ENCODE measurements at regions not wholly inside any gene's neighbourhood (a gene's known extent, or its start where the extent isn't known, plus 50 kb on each side); places are given as distances from the start of the nearest gene placed in this dataset.

GRCh38 chr3:176623468-176624150, 573.7 kb downstream of the TBL1XR1 start:
- H3K4me1 ChIP-seq (ENCODE audit: control insufficient read depth, extremely low read depth, insufficient read depth, low read length): no peaks in the 10 kb centered on the region
- H4K20me1 ChIP-seq (ENCODE audit: control insufficient read depth, extremely low read depth, insufficient read depth, low read length): no peaks in the 10 kb centered on the region
- H3K79me2 ChIP-seq (ENCODE audit: control insufficient read depth, insufficient read depth, low read length): no peaks in the 10 kb centered on the region
- FAIRE-seq: no peak
- H3K9me1 ChIP-seq (ENCODE audit: control insufficient read depth, extremely low read depth, insufficient read depth, low read length): no peaks in the 10 kb centered on the region
- TF ChIP-seq EZH2 (IDR thresholded peaks at IDR 0.05; ENCODE audit: low read length): no peak
- no peak overlapping the region for H3K4me2 ChIP-seq (ENCODE audit: control insufficient read depth, extremely low read depth, insufficient read depth, low read depth, low read length)
- no peak overlapping the region for H2AFZ ChIP-seq (ENCODE audit: control insufficient read depth, low read length)
- H3K27ac ChIP-seq (ENCODE audit: control insufficient read depth, insufficient read depth, low read length): no peak overlapping the region
- no peaks in the 10 kb centered on the region for H3K9me3 ChIP-seq (ENCODE audit: control insufficient read depth, low read depth, low read length)
- H3K27me3 ChIP-seq (ENCODE audit: control insufficient read depth, extremely low read depth, insufficient read depth, low read length): no peaks in the 10 kb centered on the region
- H3K9ac ChIP-seq (ENCODE audit: control insufficient read depth, extremely low read depth, insufficient read depth, low read length): no peak overlapping the region
- H3K4me3 ChIP-seq (ENCODE audit: control insufficient read depth in 2 of 3, extremely low read depth in 1 of 3, insufficient read depth in 2 of 3, low read depth in 1 of 3, low read length in 3 of 3): no peak overlapping the region
- DNase-seq (ENCODE audit: low read depth, low spot score): no peak
- H3K36me3 ChIP-seq (ENCODE audit: control insufficient read depth in 2 of 2, extremely low read depth in 1 of 2, insufficient read depth in 2 of 2, low read length in 2 of 2): no peaks in the 10 kb centered on the region
- dilution Hi-C loops (cut with MboI; ENCODE audit: extremely low pct_ligation_motif_present, low sequenced_read_pairs): no loop called here

- dilution Hi-C loops (cut with MboI; ENCODE audit: extremely low pct_ligation_motif_present, low sequenced_read_pairs): no loop called here
- no peak overlapping the region for H3K4me3 ChIP-seq (ENCODE audit: control insufficient read depth in 2 of 3, extremely low read depth in 1 of 3, insufficient read depth in 2 of 3, low read depth in 1 of 3, low read length in 3 of 3)
- no peak for TF ChIP-seq EZH2 (IDR thresholded peaks at IDR 0.05; ENCODE audit: low read length)
- TF ChIP-seq, protein P1, sequence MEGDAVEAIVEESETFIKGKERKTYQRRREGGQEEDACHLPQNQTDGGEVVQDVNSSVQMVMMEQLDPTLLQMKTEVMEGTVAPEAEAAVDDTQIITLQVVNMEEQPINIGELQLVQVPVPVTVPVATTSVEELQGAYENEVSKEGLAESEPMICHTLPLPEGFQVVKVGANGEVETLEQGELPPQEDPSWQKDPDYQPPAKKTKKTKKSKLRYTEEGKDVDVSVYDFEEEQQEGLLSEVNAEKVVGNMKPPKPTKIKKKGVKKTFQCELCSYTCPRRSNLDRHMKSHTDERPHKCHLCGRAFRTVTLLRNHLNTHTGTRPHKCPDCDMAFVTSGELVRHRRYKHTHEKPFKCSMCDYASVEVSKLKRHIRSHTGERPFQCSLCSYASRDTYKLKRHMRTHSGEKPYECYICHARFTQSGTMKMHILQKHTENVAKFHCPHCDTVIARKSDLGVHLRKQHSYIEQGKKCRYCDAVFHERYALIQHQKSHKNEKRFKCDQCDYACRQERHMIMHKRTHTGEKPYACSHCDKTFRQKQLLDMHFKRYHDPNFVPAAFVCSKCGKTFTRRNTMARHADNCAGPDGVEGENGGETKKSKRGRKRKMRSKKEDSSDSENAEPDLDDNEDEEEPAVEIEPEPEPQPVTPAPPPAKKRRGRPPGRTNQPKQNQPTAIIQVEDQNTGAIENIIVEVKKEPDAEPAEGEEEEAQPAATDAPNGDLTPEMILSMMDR (optimal IDR thresholded peaks at IDR 0.05 in 1 of 3, IDR thresholded peaks at IDR 0.05 in 1 of 3, conservative IDR thresholded peaks at IDR 0.05 in 1 of 3; ENCODE audit: extremely low read depth in 1 of 3, insufficient read depth in 2 of 3, low read length in 3 of 3): no peak
- DNase-seq (ENCODE audit: low read depth, low spot score): no peak
- H4K20me1 ChIP-seq (ENCODE audit: control insufficient read depth, extremely low read depth, insufficient read depth, low read length): no peaks in the 10 kb centered on the region
- H3K4me2 ChIP-seq (ENCODE audit: control insufficient read depth, extremely low read depth, insufficient read depth, low read depth, low read length): no peak overlapping the region
- H3K79me2 ChIP-seq (ENCODE audit: control insufficient read depth, insufficient read depth, low read length): no peaks in the 10 kb centered on the region
- no peaks in the 10 kb centered on the region for H3K9me3 ChIP-seq (ENCODE audit: control insufficient read depth, low read depth, low read length)
- no peaks in the 10 kb centered on the region for H3K4me1 ChIP-seq (ENCODE audit: control insufficient read depth, extremely low read depth, insufficient read depth, low read length)
- no peaks in the 10 kb centered on the region for H3K9me1 ChIP-seq (ENCODE audit: control insufficient read depth, extremely low read depth, insufficient read depth, low read length)
- H3K27me3 ChIP-seq (ENCODE audit: control insufficient read depth, extremely low read depth, insufficient read depth, low read length): no peaks in the 10 kb centered on the region
- no peak overlapping the region for H3K27ac ChIP-seq (ENCODE audit: control insufficient read depth, insufficient read depth, low read length)
- no peak for FAIRE-seq
- no peak overlapping the region for H3K9ac ChIP-seq (ENCODE audit: control insufficient read depth, extremely low read depth, insufficient read depth, low read length)
- no peaks in the 10 kb centered on the region for H3K36me3 ChIP-seq (ENCODE audit: control insufficient read depth in 2 of 2, extremely low read depth in 1 of 2, insufficient read depth in 2 of 2, low read length in 2 of 2)
- no peak overlapping the region for H2AFZ ChIP-seq (ENCODE audit: control insufficient read depth, low read length)
Measured at GRCh38 chr3:176619833-176620232, 577.4 kb downstream of the TBL1XR1 start.

DNA sequence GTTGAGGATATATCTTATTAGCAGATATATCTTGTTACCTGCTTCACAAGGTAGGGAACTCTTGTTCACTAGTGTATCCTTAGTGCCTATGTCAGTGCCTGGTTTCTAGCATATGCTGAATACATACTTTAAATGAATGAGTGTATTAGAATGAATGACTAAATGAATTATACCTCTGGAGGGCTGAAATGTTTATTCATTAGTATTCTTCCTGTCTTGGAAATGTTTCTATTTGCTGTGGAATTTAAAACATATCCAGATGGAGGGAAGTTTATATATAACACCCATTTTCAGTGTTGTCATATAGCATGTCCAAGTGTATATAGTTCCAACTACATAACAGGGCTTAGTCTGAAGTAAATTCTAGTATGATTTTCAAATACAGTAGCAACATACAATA, 581.5 kb downstream of the TBL1XR1 start:
- Histone ChIP-seq H3K4me2 (ENCODE audit: control insufficient read depth, extremely low read depth, insufficient read depth, low read depth, low read length) (no peak overlapping the region), H2AFZ (ENCODE audit: control insufficient read depth, low read length) (no peak overlapping the region), H3K27ac (ENCODE audit: control insufficient read depth, insufficient read depth, low read length) (no peak overlapping the region), H3K9ac (ENCODE audit: control insufficient read depth, extremely low read depth, insufficient read depth, low read length) (no peak overlapping the region), H3K27me3 (ENCODE audit: control insufficient read depth, extremely low read depth, insufficient read depth, low read length) (no peaks in the 10 kb centered on the region), H3K4me1 (ENCODE audit: control insufficient read depth, extremely low read depth, insufficient read depth, low read length) (no peaks in the 10 kb centered on the region), H3K4me3 (ENCODE audit: control insufficient read depth in 2 of 3, extremely low read depth in 1 of 3, insufficient read depth in 2 of 3, low read depth in 1 of 3, low read length in 3 of 3) (no peak overlapping the region), H3K36me3 (ENCODE audit: control insufficient read depth in 2 of 2, extremely low read depth in 1 of 2, insufficient read depth in 2 of 2, low read length in 2 of 2) (no peaks in the 10 kb centered on the region), H4K20me1 (ENCODE audit: control insufficient read depth, extremely low read depth, insufficient read depth, low read length) (no peaks in the 10 kb centered on the region), H3K9me1 (ENCODE audit: control insufficient read depth, extremely low read depth, insufficient read depth, low read length) (no peaks in the 10 kb centered on the region), H3K79me2 (ENCODE audit: control insufficient read depth, insufficient read depth, low read length) (no peaks in the 10 kb centered on the region), H3K9me3 (ENCODE audit: control insufficient read depth, low read depth, low read length) (no peaks in the 10 kb centered on the region)
- no peak for FAIRE-seq
- TF ChIP-seq EZH2 (IDR thresholded peaks at IDR 0.05; ENCODE audit: low read length): no peak
- TF ChIP-seq, protein P1 (optimal IDR thresholded peaks at IDR 0.05 in 1 of 3, IDR thresholded peaks at IDR 0.05 in 1 of 3, conservative IDR thresholded peaks at IDR 0.05 in 1 of 3; ENCODE audit: extremely low read depth in 1 of 3, insufficient read depth in 2 of 3, low read length in 3 of 3): no peak
- no peak for DNase-seq (ENCODE audit: low read depth, low spot score)
- dilution Hi-C loops (cut with MboI; ENCODE audit: extremely low pct_ligation_motif_present, low sequenced_read_pairs): no loop called here
